Activated naive CD4-positive, alpha-beta T cell treated with anti-CD3 and anti-CD28 coated beads, Interleukin-2, amount 50 U/mL, for 72 hours (primary cell): ENCODE measurements at regions not wholly inside any gene's neighbourhood (a gene's known extent, or its start where the extent isn't known, plus 50 kb on each side); places are given as distances from the start of the nearest gene placed in this dataset.

Experiments used
- ATAC-seq, 2 donors: fragments of 150-1000 bp; cut with Tn5 transposase; 2 replicates each; pipeline ENCODE4 v1.10.0; 2021; ENCODE audit warnings: mild to moderate bottlenecking in 2 of 2, moderate library complexity in 2 of 2
- DNase-seq, 2 donors: peaks; one replicate each; pipeline ENCODE4 v3.0.0; 2021 to 2022; ENCODE audit warnings: low spot score in 2 of 2
- H3K27ac Mint-ChIP-seq, 2 donors: one replicate each; pipeline ENCODE4 v1.8.0; 2022; ENCODE audit warnings: mild to moderate bottlenecking in 2 of 2, mixed read lengths in 2 of 2
- H3K36me3 Mint-ChIP-seq, 2 donors: one replicate each; pipeline ENCODE4 v1.8.0; 2022; ENCODE audit warnings: mixed read lengths in 2 of 2
- H3K9me3 Mint-ChIP-seq, 2 donors: one replicate each; pipeline ENCODE4 v1.8.0; 2022; ENCODE audit warnings: mixed read lengths in 2 of 2

DNA sequence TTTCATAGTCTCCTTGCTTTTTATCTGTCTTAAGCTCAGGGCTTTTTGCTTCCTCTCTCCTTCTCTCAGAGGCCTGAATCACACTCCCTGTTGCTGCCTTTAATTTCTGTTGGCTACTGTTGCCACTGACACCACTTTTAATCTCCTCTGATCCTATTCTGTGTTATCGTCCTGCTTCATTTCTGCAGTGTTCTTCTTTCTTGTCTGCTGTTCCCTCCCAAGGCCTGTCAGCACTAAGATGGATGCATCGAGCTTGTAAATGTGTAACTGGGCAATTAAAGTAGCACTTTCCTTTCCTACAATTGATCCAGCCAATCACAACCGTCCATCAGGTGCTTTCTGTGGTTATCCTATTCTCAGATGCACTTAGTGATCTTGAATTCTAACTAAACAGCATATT is 71.3 kb upstream of the VEPH1 start:
- no peak for DNase-seq
- no peak for ATAC-seq
- H3K27ac Mint-ChIP-seq = no peak overlapping the region
- H3K9me3 Mint-ChIP-seq = no peaks in the 10 kb centered on the region
- no peaks in the 10 kb centered on the region for H3K36me3 Mint-ChIP-seq

DNA sequence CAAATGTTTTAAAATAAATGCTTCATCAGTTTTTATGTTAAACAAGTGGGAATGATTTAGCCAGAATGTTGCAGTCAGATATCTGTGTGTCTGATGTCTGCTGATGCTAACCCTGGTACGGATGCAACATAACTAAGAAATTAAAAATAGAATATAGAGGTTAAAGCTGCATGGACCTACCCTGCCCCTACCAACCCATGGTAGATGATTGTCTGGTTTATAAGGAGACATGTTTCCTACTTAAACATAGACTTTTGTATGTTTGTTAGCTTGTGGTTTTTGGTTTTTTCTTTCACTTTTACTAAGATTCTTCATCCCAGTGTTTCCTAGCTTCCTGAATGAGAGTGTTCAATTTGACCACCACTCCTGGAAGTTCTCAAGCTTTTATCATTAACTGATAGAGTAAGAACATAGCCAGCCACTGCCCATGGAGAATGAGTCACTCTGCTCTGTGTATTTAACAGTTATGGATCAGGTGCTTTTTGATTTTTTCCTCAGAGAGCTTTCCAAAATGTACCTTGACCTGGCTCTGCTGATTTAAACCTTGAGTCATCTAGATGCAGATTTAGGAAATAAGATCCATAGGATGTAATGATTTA is 70.7 kb upstream of the VEPH1 start:
- DNase-seq = no peak
- H3K9me3 Mint-ChIP-seq = no peaks in the 10 kb centered on the region

DNA sequence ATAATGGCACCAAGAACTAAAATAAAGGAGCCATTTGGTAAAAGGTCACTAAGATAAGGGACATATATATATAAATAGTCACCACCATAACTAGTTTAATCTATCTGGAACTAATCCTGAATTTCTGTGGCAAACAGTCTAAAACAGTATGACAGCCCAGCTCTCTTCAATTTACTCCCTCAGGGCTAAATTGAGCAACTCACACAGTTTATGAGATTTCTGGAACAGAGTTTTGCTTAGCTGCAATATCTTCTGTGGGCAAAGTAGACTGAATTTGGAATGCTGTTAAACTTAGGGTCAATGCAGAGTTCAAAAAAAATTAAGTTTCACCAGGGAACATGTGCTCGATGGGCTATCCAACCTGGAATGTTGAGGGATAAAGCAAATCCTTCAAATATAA is 70.1 kb upstream of the VEPH1 start:
- ATAC-seq = no peak
- DNase-seq = no peak
- no peaks in the 10 kb centered on the region for H3K9me3 Mint-ChIP-seq
- no peak overlapping the region for H3K27ac Mint-ChIP-seq
- no peaks in the 10 kb centered on the region for H3K36me3 Mint-ChIP-seq

More for the DNA sequence above, 70.7 kb upstream of the VEPH1 start:
- Mint-ChIP-seq H3K27ac (no peak overlapping the region), H3K36me3 (no peaks in the 10 kb centered on the region)
- no peak for ATAC-seq

DNA sequence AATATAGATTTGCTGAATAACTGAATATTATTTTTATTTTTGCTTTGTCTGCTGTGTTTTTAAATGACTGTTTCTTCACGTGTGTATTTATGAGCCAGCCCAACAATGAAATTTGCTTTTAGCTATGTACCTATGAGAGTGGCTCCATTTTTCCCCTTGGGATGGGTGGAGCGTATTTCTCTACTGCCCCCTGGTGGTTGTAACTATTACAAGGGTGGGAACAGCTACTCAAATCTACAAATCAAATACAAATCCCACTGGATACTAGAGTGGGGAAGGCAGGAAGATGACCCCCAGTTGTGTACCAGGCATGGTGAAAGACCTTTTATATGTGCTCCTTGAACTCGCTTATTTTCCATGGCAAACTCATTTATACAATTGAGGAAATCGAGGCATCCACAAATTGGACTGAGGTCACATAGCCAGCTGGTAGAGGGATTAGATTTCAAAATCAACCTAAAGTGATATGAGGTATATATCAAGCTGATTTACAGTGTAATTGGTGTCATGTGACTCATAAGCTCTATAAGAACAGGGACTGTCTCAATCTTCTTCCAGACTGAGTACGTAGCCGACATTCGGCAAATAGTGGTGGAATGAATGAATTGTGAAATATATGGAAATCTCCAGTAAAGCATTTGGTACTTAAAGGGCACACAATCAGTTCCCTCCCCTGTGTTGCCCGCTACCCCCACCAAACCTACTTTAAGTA is 69.5 kb upstream of the VEPH1 start:
- DNase-seq (peak in 1 of 2 donors; percentile 59), ATAC-seq (peak; percentile 49 to 67)
- Mint-ChIP-seq H3K36me3 (no peaks in the 10 kb centered on the region), H3K27ac (no peak overlapping the region), H3K9me3 (no peaks in the 10 kb centered on the region)

DNA sequence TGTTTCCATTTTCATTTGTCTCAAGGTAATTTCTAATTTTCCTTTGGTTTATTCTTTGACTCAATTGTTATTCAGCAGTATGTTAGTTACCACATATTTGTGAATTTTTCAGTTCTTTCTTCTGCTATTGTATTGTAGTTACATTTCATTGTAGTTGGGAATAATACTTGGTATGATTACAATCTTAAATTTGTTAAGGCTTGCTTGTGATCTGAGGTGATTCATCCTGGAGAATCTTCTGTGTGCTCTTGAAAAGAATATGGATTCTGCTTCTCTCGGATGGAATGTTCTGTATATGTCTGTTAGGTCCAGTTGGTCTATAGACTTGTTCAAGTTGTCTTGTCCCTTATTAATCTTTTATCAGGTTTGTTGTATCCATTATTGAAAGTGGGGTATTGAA is 63.4 kb upstream of the VEPH1 start:
- H3K9me3 Mint-ChIP-seq = peaks cover 0 to 6% of the 10 kb centered on the region in 2 donors
- H3K36me3 Mint-ChIP-seq = no peaks in the 10 kb centered on the region
- DNase-seq (no peak), ATAC-seq (no peak)
- no peak overlapping the region for H3K27ac Mint-ChIP-seq

DNA sequence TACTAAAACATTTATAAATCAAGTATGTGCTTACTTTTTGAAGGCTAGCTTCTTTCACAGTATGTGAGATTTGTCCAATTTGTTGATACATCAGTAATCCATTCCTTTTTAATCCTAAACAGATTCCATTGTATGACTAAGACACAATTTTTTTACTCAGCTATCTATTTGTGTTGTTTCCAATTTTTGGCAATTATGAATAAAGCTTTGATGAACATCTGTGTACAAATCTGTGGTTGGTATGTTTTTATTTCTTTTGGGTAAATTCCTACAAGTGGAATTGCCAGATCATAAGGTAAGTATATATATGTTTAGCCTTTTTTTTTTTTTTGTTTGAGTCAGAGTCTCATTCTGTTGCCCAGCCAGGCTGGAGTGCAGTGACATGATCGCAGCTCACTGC is 56.2 kb upstream of the VEPH1 start:
- H3K9me3 Mint-ChIP-seq = peaks cover 0 to 7% of the 10 kb centered on the region in 2 donors
- ATAC-seq (no peak), DNase-seq (no peak)
- H3K36me3 Mint-ChIP-seq = no peaks in the 10 kb centered on the region
- no peak overlapping the region for H3K27ac Mint-ChIP-seq
